IPS-18c (cell line): ENCODE measurements at regions not wholly inside any gene's neighbourhood (a gene's known extent, or its start where the extent isn't known, plus 50 kb on each side); places are given as distances from the start of the nearest gene placed in this dataset.

Experiments
- H3K4me3 ChIP-seq: 2 replicates; pipeline ENCODE4 v1.7.0; 2013; ENCODE audit warnings: low read depth, mild to moderate bottlenecking, low read length, moderate library complexity; ENCODE audit not compliant: insufficient read depth
- H3K9me3 ChIP-seq: one replicate; pipeline ENCODE4 v1.6.1; 2013; ENCODE audit warnings: mild to moderate bottlenecking, low read length, moderate library complexity; ENCODE audit not compliant: control insufficient read depth, insufficient read depth

DNA sequence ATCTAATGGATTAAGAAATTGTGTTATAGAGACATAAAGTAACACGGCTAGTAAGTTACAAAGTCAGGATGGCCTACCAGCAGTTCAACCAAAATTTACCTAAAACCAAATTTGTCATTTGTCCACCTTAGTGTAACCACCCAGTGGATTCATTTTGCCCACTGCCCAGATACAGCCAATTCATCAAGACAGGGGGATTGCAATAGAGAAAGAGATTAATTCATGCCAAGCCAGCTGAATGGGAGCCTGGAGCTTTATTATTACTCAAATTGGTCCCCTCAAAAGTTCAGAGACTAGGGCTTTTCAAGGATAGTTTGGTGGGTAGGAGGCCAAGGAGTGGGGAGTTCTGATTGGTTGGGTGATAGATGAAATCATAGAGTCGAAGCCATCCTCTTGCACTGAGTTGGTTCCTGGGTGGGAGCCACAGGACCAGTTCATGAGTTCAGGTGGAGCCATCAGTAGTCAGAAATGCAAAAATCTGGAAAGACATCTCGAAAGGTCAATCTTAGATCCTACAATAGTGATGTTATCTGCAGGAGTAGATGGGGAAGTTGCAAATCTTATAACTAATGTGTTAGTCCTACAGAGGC lies 304.2 kb upstream of the CADM1 start:
- no peak overlapping the region for H3K4me3 ChIP-seq
- peaks cover 10% of the 10 kb centered on the region for H3K9me3 ChIP-seq

DNA sequence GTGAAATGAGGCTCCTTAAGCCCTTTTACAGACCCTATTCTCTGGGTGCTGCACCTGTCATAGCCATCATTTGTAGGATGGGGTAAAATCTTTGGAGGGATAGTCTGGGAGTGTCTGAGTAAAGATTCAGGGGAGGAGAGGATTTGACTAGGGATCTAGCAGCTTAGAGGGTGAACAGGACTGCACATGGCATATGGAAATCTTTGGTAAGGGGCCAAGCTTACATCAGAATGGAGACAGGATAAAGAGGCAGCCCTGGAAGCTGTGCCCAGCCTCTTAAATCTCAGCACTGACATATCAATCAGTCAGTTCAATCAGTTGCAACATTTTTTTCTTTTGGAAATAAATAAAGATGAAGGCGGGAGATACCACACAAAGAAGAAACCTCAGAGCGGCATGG lies 301.8 kb upstream of the CADM1 start:
- peaks cover 10% of the 10 kb centered on the region for H3K9me3 ChIP-seq
- no peak overlapping the region for H3K4me3 ChIP-seq

DNA sequence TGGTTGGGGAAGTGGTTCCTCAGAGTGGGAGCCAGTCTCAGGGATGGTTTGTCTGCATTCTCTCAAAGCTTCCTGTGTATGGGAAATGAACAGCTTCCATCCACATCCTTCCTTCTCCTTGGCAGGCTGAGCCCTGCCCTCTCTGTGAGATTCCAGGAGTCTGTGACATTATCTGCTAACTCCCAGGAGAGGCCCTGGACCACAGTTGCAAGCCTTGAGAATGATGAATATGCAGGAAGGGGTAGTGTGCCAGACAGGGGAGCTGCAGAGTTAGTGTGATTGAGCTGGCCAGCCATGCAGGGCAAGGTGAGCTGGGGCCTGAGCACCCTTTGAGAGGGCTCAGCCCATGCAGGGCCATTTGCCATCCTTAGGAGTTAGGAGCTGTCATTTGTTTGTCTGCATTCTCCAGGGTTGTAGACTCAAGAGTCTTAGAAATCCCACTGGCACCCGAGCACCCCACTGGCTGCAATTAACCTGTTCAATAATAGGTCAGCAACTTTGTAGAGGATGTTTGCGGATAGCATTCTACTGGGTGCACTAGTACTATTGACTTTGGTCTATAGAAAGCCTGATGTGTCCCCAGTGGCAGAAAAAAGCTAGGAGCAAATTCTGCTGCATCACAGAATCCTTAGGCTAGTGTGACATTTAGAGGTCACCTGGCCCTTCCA lies 299.0 kb upstream of the CADM1 start:
- H3K9me3 ChIP-seq, result no peaks in the 10 kb centered on the region
- no peak overlapping the region for H3K4me3 ChIP-seq

DNA sequence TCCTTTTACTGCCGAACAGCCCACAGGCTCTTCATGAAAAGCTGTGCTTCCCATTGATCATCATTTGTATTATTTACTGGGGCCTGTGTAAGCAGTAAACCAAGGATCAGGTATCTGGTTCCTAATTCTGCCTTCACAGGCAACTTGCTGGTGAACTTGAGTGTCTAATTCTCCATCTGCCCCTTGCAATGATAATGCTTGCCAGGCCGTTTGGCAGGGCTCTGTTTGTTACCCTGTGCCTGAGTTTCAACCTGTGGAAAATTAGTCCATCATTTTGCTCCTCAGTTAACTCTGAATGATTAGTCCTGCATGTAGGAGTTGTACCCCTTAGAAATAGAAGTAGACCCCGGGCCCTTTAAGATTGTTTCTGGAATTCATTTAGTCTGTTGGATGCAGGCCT lies 298.4 kb upstream of the CADM1 start:
- H3K9me3 ChIP-seq, result no peaks in the 10 kb centered on the region
- no peak overlapping the region for H3K4me3 ChIP-seq

DNA sequence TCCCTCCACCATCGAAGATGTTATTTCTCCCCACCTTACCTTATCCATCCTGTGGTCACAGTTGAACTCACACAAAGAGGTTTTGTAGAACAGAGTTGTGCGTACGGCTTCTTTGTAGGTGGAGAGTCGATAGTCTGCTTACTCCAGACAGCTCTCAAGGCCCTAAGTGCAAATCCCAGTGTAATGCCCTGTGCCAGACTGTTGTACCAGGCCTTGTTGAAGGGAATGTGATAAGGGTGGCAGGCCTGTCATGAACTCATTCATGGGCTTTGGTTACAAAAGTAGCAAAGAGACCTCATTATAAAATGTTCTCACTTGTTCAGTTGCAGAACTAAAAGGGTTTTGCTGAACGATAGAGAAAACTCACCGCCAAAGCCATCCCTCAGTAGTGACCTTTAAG lies 288.7 kb upstream of the CADM1 start:
- Histone ChIP-seq H3K4me3 (no peak overlapping the region), H3K9me3 (peaks cover 2% of the 10 kb centered on the region)

DNA sequence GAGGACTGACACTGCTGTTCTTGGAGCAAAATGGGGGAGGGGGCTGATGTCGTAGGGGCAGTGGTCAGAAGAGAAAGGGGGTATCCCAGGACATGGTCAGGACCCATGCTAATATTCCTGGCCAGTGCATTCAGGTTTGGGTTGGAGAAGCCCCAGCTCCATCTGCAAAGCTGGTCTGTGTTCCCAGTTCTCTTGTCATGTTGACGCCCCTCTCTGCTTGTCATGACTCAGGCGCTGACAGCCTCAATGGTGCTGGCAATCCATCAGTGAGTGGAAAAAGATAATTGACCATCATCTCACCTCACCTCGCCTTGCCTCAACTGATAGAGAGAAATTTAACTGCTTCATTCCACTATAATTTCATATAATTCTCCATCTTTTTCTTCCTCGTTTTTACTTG lies 283.1 kb upstream of the CADM1 start:
- peaks cover 4% of the 10 kb centered on the region for H3K9me3 ChIP-seq
- H3K4me3 ChIP-seq, result no peak overlapping the region

DNA sequence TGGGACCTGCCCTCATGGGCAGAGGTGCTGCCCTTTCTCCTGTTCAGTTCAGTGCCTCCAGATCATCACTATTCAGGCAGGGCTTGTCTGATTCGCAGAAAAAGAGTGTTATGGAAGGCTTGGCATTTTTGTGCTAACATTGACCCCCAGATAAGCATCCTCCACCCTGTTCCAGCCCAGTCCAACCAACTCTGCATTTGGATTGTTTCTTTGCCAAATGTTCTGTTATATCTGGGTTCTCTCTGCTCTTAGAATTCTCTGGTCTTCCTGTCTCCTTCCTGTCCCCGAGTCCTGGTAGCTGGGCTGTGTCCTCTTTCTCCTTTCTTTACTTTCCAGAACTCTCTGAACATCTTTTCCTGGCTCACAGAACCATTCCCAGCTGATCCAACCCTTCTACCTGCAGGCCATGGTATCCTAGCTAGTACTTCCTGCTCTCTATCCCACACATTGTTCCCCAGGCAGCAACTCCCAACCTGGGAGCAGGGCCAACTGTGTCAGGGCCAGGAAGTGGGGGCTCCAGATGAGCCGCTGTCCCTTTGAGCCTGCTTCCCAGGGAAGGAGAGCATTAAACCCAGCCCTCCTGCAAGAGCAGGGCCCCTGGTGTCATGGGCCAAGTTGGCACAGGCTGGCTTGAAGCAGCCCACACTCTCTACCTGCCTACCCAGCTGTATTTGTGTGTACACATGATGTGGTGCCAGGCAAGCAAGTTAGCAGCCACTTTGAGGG lies 280.7 kb upstream of the CADM1 start:
- Histone ChIP-seq H3K4me3 (no peak overlapping the region), H3K9me3 (peaks cover 2% of the 10 kb centered on the region)

DNA sequence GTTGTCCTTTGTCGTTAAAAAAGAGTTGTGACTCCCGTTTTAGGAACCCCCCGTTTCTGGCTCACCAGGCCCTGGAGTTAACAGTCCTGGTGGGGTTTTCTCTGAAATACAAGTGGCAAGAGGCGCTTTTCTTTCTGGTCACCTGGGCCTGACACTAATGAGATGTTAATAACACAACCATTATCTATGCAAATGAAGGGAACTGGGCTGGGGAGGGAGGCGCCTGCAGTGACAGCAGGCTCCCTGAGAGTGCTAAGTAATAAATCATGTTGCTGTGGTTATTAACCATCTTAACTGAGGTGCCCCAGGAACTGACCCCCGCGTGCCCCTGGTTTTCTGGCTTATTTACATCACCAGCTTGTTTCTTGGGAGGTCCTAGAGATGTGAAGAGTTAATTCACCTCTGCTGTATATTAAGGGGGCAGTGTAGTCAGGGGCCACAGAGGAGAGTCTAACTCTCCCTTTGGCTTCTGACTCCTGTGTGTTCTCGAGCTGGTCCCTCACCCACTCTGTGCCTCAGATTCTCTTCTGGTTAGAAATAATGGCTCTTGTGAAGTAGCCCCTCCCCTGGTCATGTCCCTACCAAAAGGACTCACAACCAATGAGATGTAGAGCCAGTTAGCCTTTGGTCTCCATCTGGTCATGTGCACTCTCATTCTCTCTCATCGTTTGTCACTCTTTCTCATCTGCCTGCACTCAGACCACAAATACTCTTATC lies 276.6 kb upstream of the CADM1 start:
- H3K9me3 ChIP-seq, result no peaks in the 10 kb centered on the region
- H3K4me3 ChIP-seq, result no peak overlapping the region

DNA sequence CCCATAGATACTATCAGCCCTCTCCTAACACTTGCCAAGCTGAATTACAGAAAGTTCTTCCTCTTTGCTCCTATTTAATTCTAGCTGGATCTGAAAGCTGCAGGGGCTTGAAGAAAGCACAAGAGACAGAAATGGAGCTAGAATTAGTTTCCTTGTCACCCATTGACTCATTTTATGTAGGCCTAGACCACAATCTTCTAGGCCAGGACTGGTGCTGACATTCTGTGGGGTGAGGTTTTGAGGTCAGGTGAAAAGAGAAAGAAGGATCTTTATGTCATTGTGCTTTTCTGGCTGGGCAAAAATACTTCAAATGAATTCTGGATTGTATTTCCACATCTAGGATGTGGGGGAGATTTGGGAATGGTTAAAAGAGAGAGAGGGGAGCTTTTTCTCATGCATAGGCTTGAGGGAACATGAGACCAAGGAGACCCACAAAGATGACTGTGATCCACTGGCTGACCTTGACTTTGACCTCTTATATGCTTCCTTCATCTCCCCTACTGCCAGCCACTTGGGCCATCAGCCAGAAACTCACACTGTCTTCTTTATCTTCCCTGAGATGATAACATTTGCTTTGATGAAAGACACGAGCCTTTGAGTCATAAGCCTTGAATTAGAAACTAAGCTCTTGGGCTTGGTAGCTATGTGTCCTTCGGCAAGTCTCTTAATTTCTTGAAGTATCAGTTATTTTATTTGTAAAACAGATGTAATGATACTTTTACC lies 274.9 kb upstream of the CADM1 start:
- H3K9me3 ChIP-seq, result no peaks in the 10 kb centered on the region
- H3K4me3 ChIP-seq, result no peak overlapping the region

DNA sequence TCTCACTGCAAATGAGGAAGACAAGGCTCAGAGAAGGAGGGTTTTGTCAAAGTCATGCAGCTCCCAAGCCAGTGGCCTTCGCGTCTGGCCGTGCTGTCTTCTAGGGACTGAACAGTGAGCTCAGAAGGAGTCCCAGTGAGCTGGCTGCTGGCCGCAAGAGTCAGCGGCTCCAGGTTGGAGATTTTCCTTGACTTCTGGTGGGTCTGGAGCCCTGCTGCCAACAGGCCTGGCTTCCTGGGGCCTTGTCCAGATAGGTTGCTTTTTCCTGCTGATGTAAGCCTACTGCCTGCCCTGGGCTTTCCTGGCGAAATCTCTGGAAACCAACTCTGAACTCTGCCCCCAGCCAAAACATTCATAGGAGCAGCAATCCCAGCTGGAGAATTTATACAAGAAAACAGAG lies 272.7 kb upstream of the CADM1 start:
- no peaks in the 10 kb centered on the region for H3K9me3 ChIP-seq

DNA sequence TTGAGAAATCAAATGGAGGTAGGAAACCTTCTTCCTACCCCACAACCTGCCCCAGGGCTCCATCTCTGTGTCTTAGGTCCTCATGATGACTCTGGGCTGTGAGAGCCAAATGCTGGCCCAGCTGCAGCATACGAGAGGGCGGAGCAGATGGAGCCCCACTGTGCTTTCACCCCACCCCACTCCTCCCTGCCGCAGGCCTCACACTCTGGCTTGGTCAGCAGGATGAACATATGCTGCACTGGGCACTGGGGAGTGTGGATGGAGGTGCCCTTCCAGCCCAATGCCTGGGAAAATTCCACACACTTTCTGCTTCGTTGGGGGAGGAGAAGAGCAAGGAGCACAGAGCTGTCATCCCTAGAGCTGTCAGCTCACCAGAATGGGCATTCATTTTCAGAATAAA lies 271.6 kb upstream of the CADM1 start:
- no peak overlapping the region for H3K4me3 ChIP-seq

More for the DNA sequence above, 272.7 kb upstream of the CADM1 start:
- H3K4me3 ChIP-seq, result no peak overlapping the region

DNA sequence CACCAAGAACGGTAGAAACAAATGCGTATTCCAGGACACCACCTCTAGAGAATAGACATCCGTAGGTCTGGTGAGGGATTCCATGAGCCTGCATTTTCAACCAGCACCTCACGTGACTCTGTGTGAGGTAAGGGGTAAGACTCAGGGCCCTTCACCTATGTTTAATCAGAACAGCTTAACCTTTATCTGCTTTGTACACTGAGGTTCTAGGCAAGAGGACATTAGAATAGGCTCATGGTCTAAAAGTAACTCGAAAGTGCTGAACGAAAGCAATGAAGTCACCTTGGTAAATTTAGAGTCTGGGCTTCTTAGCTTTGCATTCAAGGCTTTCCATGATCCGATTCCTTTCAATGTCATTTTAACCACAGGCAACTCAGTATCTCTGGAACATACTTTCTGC lies 270.5 kb upstream of the CADM1 start:
- no peak overlapping the region for H3K4me3 ChIP-seq
- no peaks in the 10 kb centered on the region for H3K9me3 ChIP-seq

More for the DNA sequence above, 271.6 kb upstream of the CADM1 start:
- H3K9me3 ChIP-seq, result no peaks in the 10 kb centered on the region

DNA sequence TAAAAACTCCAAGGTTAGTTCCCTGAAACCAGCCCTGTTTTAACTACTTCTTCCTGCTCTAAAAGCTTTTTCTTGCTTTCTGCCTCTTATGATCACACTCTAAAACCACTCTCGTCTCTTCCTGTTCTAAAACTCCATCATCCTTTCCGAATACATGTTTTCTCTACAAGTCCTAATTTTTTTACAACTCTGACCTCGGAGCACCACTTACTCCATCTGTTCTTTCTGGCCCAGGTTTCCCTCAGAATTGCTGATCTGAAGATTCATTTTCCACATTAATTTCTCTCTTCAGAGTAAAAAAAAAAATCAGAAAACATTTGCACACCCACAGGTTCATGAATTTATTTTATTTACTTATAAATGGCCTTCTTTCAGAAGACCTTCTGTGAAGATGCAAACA lies 265.7 kb upstream of the CADM1 start:
- no peaks in the 10 kb centered on the region for H3K9me3 ChIP-seq
- no peak overlapping the region for H3K4me3 ChIP-seq

DNA sequence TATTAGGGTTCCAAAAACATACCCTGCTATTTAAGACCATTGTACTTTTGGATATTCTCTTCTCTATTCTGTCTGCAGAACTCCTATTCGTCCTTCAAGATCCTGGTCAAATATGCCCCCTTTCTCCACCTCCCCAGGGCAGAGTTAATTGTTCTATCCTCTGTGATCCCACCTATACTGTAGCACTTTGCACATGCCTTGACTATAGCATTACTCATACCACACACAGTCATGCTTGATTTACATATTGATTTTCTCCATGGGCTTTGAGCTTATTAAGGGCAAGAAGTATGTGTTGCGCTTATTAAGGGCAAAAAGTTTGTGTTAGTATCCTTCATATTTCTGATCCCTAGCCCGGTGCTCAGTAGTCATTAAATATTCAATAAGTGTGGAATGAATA lies 263.7 kb upstream of the CADM1 start:
- H3K4me3 ChIP-seq, result no peak overlapping the region
- H3K9me3 ChIP-seq, result no peaks in the 10 kb centered on the region

DNA sequence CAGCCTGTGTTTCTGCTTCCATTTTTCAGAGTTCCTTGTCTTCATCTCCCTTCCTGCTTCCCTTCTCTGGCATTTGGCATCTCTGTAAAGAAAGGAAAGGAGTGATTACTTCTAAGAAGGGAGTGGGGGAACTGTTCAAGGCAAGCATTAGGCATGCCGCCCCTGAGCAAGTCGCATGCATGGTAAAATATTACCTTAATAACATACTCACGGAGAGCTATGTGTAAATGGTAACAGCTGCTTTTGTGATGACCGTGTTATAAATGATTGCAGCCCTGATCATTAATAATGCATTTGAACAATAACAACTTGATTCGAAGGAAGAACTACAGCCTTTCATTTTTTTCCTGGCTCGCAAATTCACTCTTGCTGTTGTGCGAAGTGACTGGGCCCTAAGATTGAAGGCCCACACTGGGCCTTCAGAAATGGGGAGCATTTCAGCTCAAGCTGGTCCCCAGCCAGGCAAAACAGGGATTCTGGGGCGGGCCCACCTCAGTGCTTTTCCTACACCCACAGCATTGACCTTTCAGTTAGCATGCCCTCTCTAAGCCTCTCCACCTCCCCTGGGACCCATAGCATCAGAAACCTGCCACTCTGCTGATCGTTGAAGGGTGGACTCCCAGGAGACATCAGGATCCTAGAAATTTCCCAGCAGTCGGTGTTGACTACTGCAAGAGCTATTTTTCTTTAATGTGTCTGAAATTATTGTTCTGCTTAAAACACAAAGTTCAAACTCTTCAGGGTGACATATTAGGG lies 263.0 kb upstream of the CADM1 start:
- no peak overlapping the region for H3K4me3 ChIP-seq
- no peaks in the 10 kb centered on the region for H3K9me3 ChIP-seq

DNA sequence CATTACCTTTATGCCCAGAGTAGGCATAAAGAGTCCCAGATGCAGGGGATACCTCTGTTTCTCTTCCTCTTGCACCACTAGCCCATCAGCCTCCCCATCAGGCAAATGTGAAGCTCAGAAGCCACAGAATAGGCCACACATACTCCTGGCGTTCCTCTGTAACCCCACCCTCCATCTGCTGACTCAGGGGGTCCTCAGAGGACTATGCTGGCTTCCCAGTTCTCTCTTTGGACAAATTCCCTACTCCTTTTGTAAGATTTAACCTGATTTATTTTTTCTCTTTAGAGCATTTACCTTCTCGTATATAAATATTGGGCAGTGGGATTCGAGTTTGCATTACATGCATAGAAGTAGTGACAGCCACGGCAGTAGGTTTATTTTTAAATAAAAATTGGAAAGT lies 262.3 kb upstream of the CADM1 start:
- no peak overlapping the region for H3K4me3 ChIP-seq

DNA sequence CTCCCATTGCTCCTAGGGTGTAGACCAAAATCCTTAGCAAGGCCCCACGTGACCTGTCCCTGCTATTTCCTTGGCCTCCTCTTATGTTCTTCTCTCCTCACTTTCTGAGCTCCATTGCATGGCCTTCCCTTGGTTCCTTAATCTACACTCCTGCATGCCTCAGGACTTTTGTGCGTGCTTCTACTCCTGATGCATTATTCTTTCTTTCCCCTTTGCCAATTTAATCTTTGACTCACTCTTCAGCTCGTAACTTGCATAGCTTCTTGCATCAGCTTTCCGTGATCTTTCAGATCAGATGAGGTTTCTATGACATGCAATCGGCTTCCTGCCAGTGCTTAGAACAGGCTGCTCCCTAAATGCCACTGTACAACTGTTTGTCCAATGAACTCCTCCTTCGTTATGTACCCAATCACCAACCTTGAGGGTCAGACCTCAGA lies 261.6 kb upstream of the CADM1 start:
- H3K9me3 ChIP-seq, result no peaks in the 10 kb centered on the region
- no peak overlapping the region for H3K4me3 ChIP-seq

More for the DNA sequence above, 262.3 kb upstream of the CADM1 start:
- H3K9me3 ChIP-seq, result no peaks in the 10 kb centered on the region
